DMS79 (cell line): ENCODE measurements at regions not wholly inside any gene's neighbourhood (a gene's known extent, or its start where the extent isn't known, plus 50 kb on each side); places are given as distances from the start of the nearest gene placed in this dataset.
"Not testable (repeated sequence)": the region's sequence is repeated elsewhere in the genome, so short reads cannot be mapped to it uniquely, and the experiment has no call there.

ENCODE experiments used
- DNase-seq: peaks from one replicate; lab custom pipeline; 2025; lab: John Stamatoyannopoulos, UW

DNA sequence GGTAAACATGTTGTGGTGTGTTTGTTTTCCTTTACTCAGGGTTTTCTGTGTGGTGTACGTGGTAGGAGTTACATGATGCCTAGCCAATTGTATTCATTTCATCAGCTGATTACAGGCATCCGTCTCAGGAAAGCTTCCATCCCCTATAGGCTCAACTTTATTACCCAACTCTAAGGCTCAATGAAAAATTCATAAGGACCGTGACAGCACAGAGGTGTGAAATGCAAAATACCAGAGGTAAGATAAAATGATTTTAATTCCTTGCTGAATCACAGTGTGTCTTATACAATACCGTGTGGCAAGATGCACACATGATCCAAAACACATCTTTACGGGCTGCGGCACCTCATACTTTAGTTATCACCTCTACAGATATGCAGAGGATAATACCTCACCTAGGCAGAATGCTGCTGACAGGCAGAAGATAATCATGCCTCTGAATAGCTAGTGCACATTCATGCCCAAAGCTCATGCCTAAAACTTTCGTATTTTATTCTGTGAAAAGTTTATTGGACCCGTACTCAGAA, 87.2 kb upstream of the DIO2 start:
- no peak for DNase-seq

DNA sequence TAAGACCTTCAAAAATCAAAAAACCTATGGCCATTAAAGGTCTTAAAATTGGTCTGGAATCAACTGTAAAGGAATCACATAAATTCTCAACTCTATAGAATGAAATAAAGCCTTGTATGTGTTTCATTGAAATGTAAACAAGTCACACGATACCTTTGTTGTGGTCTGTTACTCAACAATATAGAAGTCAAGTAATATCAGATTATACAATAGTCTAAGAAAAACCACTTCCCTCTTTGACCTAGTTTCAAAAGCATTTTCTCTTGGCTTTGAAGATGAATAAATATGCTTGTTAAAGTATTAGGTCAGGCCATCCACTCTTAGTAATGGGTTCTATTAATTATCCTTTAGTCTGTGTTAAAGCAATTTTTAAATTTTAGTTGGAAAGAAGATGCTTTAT, 79.8 kb upstream of the DIO2 start:
- DNase-seq: no peak

DNA sequence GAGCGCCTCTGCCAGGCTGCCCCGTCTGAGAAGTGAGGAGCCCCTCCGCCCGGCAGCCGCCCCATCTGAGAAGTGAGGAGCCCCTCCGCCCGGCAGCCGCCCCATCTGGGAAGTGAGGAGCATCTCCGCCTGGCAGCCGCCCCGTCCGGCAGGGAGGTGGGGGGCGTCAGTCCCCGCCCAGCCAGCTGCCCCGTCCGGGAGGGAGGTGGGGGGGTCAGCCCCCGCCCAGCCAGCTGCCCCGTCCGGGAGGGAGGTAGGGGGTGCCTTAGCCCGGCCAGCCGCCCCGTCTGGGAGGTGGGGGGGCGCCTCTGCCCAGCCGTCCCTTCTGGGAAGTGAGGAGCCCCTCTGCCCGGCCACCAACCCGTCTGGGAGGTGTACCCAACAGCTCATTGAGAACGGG, 75.4 kb upstream of the DIO2 start:
- DNase-seq: not testable (repeated sequence)

DNA sequence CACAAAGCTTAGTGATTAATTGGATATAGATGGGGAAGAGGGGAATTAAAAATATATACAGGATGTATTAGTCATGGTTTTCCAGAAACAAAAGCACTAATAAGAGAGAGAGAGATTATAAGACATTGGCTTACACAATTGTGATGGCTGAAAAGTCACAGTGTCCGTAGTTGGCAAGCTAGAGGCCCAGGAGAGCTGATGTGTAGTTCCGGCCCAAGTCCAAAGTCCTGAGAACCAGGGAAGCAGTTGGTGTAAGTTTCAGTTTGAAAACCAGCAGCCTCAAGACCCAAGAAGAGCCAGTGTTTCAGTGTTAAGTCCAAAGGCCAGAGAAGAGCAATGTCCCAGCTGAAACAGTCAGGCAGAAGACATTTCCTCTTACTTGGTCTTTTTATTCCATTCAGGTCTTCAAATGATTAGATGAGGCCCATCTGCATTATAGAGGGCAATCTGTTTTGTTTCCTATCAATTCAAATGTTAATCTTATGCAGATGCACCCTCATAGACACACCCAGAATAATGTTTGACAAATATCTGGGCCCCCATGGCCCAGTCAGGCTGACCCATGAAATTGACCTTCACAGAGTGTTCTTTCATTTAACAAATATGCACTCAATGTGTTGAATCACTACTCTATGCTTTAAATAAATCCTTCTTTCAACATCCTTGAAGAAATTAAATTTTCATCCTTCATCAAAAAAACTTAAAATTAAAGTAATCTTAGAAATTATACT, 67.2 kb upstream of the DIO2 start:
- no peak for DNase-seq

DNA sequence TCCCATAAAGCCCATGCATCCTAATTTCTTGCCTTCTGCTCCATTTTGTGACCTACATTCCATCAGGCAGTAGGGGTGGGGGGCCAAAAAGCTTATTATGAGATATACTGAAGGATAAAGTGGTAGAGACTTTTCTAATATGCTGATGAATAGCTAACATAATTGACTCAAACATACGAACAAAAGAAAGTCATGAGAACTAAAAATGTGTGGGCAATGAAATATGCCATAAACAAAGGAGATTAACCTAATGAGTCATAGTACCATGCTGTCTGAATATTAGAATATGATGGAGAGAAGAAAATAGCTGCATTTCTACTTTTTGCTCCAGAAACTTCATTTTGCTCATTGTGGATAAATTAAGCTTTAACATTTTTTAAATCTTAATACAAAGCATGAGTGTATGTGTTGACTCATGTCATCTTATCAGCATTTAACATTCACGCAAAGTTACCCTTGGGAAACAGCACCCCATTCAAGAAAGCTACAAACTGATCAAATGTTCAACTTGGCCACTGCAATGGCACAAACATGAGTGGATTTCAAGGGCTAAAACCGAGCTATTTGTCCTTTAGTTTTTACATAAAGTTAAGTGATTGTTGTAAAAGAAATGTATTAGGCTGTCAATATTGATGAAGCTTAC, 64.0 kb upstream of the DIO2 start:
- no peak for DNase-seq

DNA sequence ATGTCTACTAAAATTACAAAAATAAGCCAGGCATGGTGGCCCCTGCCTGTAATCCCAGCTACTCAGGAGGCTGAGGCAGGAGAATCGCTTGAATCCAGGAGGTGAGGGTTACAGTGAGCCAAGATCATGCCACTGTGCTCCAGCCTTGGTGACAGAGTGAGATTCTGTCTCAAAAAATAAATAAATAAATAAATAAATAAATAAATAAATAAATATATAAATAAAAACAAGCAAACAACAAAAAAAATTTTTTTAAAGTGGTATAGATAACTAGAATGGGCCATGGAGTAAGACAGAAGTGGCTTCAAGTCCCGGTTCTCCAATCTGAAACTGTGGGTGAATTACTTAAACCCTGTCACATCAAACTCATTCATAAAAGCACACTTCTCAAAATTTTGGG, 63.0 kb upstream of the DIO2 start:
- DNase-seq: not testable (repeated sequence)

DNA sequence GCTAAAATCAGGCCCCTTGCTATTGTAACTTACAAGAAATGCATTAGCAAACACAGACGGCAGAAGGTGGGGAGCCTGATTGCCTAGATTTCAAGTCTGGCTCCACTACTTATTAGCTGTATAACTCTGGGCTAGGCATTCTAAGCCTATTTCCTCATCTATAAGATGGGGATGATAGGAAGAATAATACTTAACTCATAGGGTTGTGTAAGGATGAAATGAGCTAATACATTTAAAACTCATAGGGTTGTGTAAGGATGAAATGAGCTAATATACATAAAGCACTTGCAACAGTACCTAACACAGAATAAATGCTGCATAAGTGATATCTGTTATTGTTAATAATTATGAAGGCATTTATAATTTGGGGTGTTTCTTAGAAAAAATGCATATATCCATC, 60.1 kb upstream of the DIO2 start:
- DNase-seq: no peak

DNA sequence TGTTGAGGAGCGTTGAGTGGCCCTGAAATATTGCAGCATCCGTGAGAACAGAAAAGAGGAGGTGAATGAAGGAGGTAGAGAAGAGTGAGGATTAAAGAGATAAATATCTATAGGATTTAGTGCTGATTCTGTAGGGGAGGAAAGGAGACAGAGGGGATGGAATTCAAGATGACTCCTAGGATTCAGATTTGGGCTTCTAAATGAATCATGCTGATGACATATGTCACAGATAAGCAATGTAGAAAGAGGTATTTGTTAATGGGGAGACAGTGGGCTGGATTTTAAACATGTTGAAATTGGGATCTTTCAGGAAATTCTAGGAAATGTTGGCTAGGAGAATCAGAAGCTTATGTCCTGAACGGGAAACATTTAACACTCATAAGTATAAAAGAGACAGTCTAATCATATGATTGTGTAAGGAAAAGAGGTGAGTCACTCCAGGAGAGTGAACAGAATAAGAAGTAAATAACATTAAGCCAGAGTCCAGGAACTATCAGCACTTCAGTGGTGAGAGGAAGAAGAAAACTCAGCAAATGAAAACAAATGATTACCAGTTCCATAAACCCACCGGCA, 58.1 kb upstream of the DIO2 start:
- DNase-seq: no peak

DNA sequence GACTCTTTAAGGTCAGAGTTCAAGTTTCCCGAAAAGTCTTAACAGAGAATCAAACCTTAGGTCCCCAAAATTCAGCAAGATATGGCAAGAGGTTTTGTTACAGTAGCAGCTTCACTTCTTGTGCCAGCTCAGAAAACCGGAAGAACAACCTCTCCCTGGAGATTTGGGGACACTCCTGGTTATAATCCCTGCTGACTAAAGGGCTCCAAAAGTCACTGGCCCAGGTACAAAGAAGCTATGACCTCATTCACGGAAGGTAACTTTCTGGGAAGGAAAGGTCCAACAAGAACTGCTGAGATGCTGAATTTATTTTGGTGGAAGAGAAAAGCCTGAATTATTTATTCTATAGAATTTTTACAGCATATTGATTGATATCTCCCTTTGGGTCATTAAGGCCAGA, 55.6 kb upstream of the DIO2 start:
- DNase-seq: no peak

DNA sequence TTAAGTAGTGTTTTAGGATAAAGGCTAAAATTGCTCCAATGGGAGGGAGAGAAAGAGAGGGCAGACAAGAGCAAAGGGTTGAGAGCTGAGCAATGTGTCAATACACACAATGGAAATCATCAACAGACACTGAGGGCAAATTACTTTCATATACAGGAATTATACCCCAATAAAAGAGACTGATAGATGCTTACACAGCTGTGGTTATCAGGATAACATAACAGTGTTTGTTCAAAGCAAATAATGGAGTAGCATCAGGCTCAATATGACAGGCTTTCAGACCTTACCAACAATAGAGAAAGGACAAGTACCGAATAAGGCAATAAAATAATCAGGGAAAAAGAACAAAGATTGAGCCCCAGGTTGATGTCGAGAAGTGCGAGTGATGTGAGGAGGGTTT, 53.4 kb upstream of the DIO2 start:
- no peak for DNase-seq
